NCI-H2227 (cell line): ENCODE measurements at regions not wholly inside any gene's neighbourhood (a gene's known extent, or its start where the extent isn't known, plus 50 kb on each side); places are given as distances from the start of the nearest gene placed in this dataset.
"Not testable (repeated sequence)": the region's sequence is repeated elsewhere in the genome, so short reads cannot be mapped to it uniquely, and the experiment has no call there.

Experiments used
- DNase-seq: peaks from one replicate; lab custom pipeline; 2025; ENCODE audit not compliant: unreplicated experiment; lab: John Stamatoyannopoulos, UW

DNA sequence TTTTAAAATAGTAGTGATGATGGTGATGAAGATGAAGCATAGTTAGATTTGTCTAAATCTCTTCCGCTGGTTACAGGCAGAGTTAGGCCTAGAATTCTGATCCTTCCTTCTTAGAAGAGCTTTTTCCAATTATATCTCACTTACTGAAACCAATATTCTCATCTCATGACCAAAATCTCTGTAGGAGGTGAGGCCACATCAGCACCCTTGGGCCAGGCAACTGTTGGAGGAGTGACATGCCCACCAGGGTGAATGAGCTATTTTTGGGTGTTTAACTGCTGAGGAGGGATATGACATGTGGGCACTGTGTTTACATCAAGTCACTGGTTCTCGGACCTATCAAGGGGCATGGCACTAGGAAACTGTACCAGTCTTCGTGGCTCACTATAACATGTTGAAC, 102.2 kb upstream of the SLC24A3 start:
- no peak for DNase-seq

DNA sequence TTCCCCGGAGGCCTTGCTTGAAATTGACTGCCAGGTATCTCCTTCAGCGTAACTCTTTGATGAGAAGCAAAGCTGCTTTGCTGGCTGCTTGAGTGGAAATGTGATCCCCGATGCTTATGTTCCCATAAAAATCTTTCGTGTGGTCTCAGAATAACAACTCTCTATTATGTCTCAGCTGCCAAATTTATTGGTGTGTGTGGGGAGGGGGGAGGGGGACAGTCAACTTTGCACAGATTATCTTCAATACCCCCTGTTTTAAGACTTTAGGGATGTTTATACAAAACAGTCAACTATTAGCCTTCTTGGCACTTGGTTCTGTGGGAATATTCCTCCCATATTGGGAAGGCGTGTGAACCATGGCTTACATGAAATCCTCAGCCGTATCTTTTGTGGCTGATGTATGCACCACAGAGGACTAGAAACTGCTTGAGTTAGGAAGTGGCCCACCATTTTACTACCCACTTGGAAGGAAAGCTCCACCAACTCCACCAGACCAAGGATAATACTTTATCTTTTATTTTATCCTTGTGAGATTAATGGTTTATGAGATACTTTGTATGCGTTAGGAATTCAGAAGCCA, 101.5 kb upstream of the SLC24A3 start:
- DNase-seq = no peak

DNA sequence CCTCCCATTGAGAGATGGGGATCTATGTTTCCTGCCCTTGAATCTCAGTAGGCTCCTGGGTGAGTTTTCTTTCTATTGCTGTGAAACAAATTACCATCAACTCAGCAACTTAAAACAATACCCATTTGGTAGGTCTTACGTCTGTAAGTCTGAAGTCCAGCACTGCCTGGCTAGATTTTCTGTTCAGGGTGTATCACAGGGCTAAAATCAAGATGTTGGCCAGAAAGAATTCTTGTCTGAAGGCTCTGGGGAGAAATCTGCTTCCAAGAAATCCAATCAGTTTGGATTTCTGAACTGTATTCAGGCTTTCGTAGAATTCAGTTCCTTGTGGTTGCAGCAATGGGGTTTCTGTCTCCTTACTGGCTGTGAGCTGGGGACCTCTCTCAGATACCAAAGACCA, 99.6 kb upstream of the SLC24A3 start:
- DNase-seq = no peak

GRCh38 chr20:19113343-19113930, 99.0 kb upstream of the SLC24A3 start:
- DNase-seq = no peak

DNA sequence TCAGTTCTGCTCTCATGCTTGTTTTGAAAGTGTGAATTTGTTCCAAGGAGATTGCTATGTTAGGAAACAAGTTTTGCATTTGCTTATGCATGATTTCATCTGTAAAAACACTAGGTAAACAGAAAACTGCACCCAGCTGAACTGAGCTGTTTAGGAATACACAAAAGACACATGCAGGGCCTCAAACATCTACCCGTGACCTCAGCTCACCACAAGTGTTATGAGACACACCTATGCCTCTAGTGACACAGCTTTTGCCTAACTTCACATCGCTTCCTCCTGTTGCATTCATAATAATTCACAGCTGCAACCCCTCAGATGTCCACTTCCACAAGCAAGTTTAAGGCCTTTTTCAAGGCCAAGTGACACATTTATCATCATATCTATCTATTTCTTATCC, 98.0 kb upstream of the SLC24A3 start:
- DNase-seq = no peak

DNA sequence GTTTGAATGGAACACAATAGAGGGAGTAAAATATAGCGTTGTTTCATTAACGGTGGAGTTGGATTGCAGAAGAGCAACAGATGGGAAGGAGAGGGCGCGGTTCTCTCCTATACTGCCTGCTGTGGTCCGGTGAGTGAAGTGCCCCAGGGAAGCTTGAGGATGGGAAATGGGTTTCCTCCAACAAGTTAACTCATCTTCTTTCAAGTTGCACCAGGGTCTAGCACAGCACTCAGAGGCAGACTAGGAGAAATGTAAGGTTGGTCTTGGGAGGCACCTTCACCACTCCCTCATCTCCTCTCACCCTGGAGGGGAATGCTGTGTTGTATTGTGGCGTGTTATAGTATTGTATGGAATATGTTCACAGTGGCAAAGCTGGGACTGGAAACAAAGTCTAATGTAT, 96.9 kb upstream of the SLC24A3 start:
- no peak for DNase-seq

GRCh38 chr20:19120011-19120410, 92.4 kb upstream of the SLC24A3 start:
- DNase-seq = no peak

GRCh38 chr20:19120569-19120968, 91.9 kb upstream of the SLC24A3 start:
- DNase-seq = no peak

- no peak for DNase-seq
These were observed 91.0 kb upstream of the SLC24A3 start for GRCh38 chr20:19121463-19121862.

DNA sequence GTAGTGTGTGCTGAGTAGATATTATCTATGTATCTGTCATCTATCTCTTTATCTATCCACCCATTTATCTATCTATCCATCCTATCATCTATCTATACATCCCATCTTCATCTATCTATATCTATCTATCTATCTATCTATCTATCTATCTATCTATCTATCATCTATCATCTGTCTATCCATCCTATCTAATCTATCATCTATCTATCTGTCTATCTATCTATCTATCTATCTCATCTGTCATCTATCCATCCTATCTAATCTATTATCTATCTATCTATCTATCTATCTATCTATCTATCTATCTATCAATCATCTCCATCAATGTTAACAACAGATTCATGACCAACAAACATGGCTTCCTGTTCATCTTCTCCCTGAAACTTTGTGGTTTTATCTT, 90.5 kb upstream of the SLC24A3 start:
- no peak for DNase-seq

DNA sequence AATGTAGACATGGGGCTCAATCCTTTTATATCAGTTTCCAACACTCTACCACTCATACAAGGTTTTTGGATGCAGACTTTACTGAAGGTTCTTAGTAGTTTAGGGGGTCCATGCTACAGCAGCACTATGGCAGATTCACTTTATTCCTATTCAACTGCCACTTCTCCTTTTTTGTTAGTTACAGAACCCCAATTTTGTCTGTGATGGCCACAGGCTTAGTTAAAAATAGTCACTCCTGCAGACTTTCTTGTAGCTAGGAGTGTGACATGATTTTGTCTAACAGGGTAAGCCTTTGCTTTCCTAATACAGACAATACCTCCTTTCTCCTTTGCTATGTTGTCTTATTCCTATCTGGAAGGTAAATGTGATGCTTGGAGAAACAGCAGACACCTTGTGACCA, 90.0 kb upstream of the SLC24A3 start:
- no peak for DNase-seq

- DNase-seq = no peak
These were observed 86.9 kb upstream of the SLC24A3 start for GRCh38 chr20:19125508-19125907.

DNA sequence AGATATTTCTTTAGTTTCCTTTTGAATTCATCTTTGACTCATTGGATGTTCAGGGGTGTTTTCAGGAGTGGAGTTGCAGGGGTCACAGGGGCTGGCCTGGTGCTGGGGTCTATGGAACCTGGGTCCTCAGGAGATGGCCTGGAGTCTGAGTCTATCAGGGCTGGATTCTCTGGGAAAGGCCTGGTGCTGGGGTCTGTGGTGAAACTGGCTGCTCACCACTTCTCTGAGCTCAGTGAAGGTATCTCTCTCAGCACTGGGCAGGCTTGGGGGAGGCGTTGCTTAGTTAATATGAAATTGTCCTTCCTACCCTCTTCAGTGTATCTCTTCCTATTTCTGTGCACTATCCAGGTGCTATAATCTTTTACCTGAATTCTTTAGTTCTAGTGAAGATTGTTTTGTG, 83.1 kb upstream of the SLC24A3 start:
- no peak for DNase-seq

DNA sequence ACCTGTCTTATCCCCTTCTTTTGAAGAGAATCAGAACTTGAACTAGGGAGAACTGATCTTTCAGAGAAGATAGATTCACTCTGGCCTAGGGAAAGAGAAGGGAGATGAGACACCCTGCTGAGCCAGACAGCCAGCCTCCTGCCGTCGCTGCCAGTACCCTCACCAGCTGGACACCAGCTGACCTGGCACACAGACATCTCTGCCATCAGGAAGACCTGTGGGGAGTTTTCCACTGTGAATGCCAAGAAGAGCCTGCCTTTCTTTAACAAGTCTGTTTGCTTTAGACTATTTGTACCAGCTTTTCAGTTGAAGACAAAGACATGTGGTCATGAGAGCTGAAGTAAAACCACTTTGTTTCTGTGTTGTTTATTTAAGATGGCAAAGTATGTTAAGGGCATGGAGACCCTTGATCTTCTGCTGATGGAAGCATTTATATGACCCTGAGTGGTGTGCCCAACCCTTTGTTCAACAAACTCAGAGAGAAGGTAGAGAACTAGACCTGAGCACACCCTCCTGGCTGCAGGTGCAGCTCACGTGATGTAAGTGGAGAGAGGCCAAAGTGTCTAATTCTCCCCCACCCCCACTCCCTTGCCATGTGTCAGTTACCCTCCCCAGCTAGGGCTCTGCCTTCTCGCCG, 82.3 kb upstream of the SLC24A3 start:
- DNase-seq = no peak

- DNase-seq = no peak
These were observed 81.8 kb upstream of the SLC24A3 start for GRCh38 chr20:19130613-19130984.

DNA sequence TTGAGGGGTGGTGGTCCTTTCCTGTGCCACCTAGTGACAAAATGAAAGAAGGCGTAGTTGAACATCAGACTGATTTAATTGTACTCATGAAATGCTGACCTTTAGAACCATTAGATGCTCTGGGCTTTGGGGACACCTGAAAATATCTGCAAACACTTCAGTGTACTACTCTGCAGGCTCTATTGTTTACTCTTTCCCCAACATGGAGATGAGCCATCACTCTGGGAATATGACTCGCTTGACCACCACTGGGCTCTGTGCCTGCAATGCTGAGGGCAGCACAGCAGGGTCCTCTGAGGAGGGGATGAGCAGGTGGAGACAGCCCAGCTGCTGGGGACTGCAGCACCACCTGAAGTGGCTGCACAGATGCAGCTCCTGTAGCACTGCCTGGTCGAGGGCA, 74.8 kb upstream of the SLC24A3 start:
- DNase-seq = no peak

GRCh38 chr20:19138758-19139157, 73.7 kb upstream of the SLC24A3 start:
- DNase-seq = no peak

GRCh38 chr20:19139584-19139983, 72.9 kb upstream of the SLC24A3 start:
- not testable (repeated sequence) for DNase-seq

GRCh38 chr20:19141998-19142397, 70.4 kb upstream of the SLC24A3 start:
- DNase-seq = no peak

GRCh38 chr20:19143890-19144289, 68.6 kb upstream of the SLC24A3 start:
- no peak for DNase-seq

GRCh38 chr20:19161336-19161735, 51.1 kb upstream of the SLC24A3 start:
- DNase-seq = no peak
